ENCODE measurements at regions not wholly inside any gene's neighbourhood (a gene's known extent, or its start where the extent isn't known, plus 50 kb on each side); places are given as distances from the start of the nearest gene placed in this dataset.

DNA sequence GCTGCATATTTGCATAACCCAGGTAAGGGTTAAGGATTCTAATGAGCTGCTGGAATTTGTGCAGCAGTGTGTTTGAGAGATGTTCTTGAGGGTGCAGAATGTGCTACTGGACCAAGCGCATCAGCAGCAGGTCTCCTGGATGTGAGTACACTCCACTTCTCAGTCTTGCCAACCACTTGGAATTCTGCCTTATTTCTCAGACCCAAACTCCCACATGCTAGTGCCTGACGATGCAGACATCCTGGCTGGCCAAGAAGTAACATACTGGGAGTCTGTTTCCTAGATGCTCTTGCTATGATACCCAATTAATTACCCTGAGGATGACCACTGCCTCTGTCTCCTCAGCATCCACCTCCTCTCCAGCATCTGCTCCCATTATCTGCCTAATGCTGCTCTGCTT, 186.6 kb downstream of the MOXD1 start:
- no peaks in the 10 kb centered on the region for H3K36me3 ChIP-seq (replicated peaks in 1 of 2; ENCODE audit: control insufficient read depth in 1 of 2, insufficient read depth in 2 of 2, low read length in 2 of 2)
- no peak overlapping the region for H2AFZ ChIP-seq (ENCODE audit: low read length)
- 50% methylated on average over 2 of the region's 2 CpGs for WGBS (ENCODE audit: low lambda C conversion rate)
- H3K79me2 ChIP-seq (ENCODE audit: insufficient read depth, low read length): no peaks in the 10 kb centered on the region
- TF ChIP-seq KMT2A (CRISPR knock-in tag; IDR thresholded peaks at IDR 0.05): no peak
- TF ChIP-seq ZNF331 (CRISPR knock-in tag; IDR thresholded peaks at IDR 0.05): no peak
- no peak for TF ChIP-seq ZNF678 (CRISPR knock-in tag; IDR thresholded peaks at IDR 0.05)
- TF ChIP-seq, protein P1, sequence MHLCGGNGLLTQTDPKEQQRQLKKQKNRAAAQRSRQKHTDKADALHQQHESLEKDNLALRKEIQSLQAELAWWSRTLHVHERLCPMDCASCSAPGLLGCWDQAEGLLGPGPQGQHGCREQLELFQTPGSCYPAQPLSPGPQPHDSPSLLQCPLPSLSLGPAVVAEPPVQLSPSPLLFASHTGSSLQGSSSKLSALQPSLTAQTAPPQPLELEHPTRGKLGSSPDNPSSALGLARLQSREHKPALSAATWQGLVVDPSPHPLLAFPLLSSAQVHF (CRISPR knock-in tag; IDR thresholded peaks at IDR 0.05): no peak
- TF ChIP-seq, protein P2, sequence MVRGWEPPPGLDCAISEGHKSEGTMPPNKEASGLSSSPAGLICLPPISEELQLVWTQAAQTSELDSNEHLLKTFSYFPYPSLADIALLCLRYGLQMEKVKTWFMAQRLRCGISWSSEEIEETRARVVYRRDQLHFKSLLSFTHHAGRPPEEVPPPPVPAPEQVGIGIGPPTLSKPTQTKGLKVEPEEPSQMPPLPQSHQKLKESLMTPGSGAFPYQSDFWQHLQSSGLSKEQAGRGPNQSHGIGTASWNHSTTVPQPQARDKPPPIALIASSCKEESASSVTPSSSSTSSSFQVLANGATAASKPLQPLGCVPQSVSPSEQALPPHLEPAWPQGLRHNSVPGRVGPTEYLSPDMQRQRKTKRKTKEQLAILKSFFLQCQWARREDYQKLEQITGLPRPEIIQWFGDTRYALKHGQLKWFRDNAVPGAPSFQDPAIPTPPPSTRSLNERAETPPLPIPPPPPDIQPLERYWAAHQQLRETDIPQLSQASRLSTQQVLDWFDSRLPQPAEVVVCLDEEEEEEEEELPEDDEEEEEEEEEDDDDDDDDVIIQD (CRISPR knock-in tag; IDR thresholded peaks at IDR 0.05; ENCODE audit: low read depth): no peak
- TF ChIP-seq SPEN (CRISPR knock-in tag; IDR thresholded peaks at IDR 0.05; ENCODE audit: low read depth): no peak
- TF ChIP-seq, protein P3, sequence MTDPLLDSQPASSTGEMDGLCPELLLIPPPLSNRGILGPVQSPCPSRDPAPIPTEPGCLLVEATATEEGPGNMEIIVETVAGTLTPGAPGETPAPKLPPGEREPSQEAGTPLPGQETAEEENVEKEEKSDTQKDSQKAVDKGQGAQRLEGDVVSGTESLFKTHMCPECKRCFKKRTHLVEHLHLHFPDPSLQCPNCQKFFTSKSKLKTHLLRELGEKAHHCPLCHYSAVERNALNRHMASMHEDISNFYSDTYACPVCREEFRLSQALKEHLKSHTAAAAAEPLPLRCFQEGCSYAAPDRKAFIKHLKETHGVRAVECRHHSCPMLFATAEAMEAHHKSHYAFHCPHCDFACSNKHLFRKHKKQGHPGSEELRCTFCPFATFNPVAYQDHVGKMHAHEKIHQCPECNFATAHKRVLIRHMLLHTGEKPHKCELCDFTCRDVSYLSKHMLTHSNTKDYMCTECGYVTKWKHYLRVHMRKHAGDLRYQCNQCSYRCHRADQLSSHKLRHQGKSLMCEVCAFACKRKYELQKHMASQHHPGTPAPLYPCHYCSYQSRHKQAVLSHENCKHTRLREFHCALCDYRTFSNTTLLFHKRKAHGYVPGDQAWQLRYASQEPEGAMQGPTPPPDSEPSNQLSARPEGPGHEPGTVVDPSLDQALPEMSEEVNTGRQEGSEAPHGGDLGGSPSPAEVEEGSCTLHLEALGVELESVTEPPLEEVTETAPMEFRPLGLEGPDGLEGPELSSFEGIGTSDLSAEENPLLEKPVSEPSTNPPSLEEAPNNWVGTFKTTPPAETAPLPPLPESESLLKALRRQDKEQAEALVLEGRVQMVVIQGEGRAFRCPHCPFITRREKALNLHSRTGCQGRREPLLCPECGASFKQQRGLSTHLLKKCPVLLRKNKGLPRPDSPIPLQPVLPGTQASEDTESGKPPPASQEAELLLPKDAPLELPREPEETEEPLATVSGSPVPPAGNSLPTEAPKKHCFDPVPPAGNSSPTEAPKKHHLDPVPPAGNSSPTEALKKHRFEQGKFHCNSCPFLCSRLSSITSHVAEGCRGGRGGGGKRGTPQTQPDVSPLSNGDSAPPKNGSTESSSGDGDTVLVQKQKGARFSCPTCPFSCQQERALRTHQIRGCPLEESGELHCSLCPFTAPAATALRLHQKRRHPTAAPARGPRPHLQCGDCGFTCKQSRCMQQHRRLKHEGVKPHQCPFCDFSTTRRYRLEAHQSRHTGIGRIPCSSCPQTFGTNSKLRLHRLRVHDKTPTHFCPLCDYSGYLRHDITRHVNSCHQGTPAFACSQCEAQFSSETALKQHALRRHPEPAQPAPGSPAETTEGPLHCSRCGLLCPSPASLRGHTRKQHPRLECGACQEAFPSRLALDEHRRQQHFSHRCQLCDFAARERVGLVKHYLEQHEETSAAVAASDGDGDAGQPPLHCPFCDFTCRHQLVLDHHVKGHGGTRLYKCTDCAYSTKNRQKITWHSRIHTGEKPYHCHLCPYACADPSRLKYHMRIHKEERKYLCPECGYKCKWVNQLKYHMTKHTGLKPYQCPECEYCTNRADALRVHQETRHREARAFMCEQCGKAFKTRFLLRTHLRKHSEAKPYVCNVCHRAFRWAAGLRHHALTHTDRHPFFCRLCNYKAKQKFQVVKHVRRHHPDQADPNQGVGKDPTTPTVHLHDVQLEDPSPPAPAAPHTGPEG (CRISPR knock-in tag; IDR thresholded peaks at IDR 0.05): no peak
- TF ChIP-seq AHR (CRISPR knock-in tag; IDR thresholded peaks at IDR 0.05): no peak
- TF ChIP-seq U2AF1 (optimal IDR thresholded peaks at IDR 0.05; ENCODE audit: low read depth, low read length): no peak
- TF ChIP-seq, protein P4, sequence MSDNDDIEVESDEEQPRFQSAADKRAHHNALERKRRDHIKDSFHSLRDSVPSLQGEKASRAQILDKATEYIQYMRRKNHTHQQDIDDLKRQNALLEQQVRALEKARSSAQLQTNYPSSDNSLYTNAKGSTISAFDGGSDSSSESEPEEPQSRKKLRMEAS (IDR thresholded peaks at IDR 0.05): no peak
- H3K4me3 ChIP-seq (replicated peaks in 1 of 3; ENCODE audit: insufficient read depth in 1 of 3, low read depth in 2 of 3, low read length in 3 of 3): no peak overlapping the region
- FAIRE-seq: no peak
- no peaks in the 10 kb centered on the region for H3K4me1 ChIP-seq (ENCODE audit: insufficient read depth, low read length)
- no TSS peak for BruUV-seq (replicated peaks)
- H3K9me3 ChIP-seq (ENCODE audit: low read length): no peaks in the 10 kb centered on the region
- no peak for DNase-seq (ENCODE audit: low spot score)
- POLR2A ChIA-PET: no interaction called here
- intact Hi-C loops (cut with micrococcal nuclease; ENCODE audit: unreplicated experiment): loop anchor here (5.0 kb wide), 1 partner anchor 52 kb away; no protein-coding TSS in a partner anchor
- H3K9ac ChIP-seq (ENCODE audit: insufficient read depth, low read depth, low read length): no peak overlapping the region
- in situ Hi-C loops (cut with HindIII; ENCODE audit: extremely low pct_ligation_motif_present, low pct_unique_long_range_greater_than_20kb): loop anchor here (5.0 to 25.0 kb wide), 2 partner anchors 287 to 527 kb away; no protein-coding TSS in a partner anchor
- H3K27ac ChIP-seq (ENCODE audit: extremely low read length, insufficient read depth, low read length): no peak overlapping the region
- ATAC-seq: no peak
- CTCF ChIA-PET (ENCODE audit: low intra/inter-chr PET ratio, low total read pairs): no interaction called here
- H4K20me1 ChIP-seq (ENCODE audit: insufficient read depth, low read length): no peaks in the 10 kb centered on the region
- no peak overlapping the region for H3K4me2 ChIP-seq (ENCODE audit: low read depth, low read length)
- H3K27me3 ChIP-seq (ENCODE audit: control insufficient read depth in 1 of 2, insufficient read depth in 2 of 2, low read length in 2 of 2): peaks cover 0 to 6% of the 10 kb centered on the region in 2 experiments; a peak in 1 of 5 replicates

Data from HepG2 (cell line).